Body of pancreas (tissue), 4 donors: ENCODE measurements at regions not wholly inside any gene's neighbourhood (a gene's known extent, or its start where the extent isn't known, plus 50 kb on each side); places are given as distances from the start of the nearest gene placed in this dataset.
"Not testable (repeated sequence)": the region's sequence is repeated elsewhere in the genome, so short reads cannot be mapped to it uniquely, and the experiment has no call there.

ENCODE experiments used
- ATAC-seq: fragments of 150-250 bp; one replicate; pipeline ENCODE4 v1.9.1; 2016
- DNase-seq, 4 donors: peaks; one replicate each; pipeline ENCODE4 v3.0.0-alpha.2; 2019
- H3K27ac ChIP-seq, 4 donors: fragments of 200-600 bp; sonication (generic); 1 replicate in 3 of 4; 2 replicates in 1 of 4; pipeline versions ENCODE4 v1.5.1 to v1.6.1; 2016 to 2019; ENCODE audit warnings: mild to moderate bottlenecking in 1 of 4, mixed read lengths in 1 of 4, moderate library complexity in 1 of 4
- H3K27me3 ChIP-seq, 2 donors: fragments of 200-600 bp; sonication (generic); one replicate each; pipeline ENCODE4 v1.6.0; 2016; ENCODE audit warnings: mild to moderate bottlenecking in 1 of 2
- H3K36me3 ChIP-seq, 2 donors: fragments of 200-600 bp; sonication (generic); replicated peaks in 1 of 2; 2 replicates each; pipeline ENCODE4 v1.5.1; 2016; ENCODE audit warnings: low read depth in 2 of 2; ENCODE audit not compliant: insufficient read depth in 1 of 2
- H3K4me1 ChIP-seq: fragments of 200-600 bp; sonication (generic); one replicate; pipeline ENCODE4 v1.6.0; 2016
- H3K4me3 ChIP-seq, 2 donors: fragments of 200-600 bp; sonication (generic); 1 replicate in 1 of 2; 2 replicates in 1 of 2; pipeline ENCODE4 v1.5.1; 2016 to 2019
- H3K9me3 ChIP-seq, 3 donors: fragments of 200-600 bp; sonication (generic); 1 replicate in 2 of 3; 2 replicates in 1 of 3; pipeline ENCODE4 v1.5.1; 2016
- POLR2A ChIP-seq, 3 donors: fragments of 450-650 bp; IDR thresholded peaks; one replicate each; pipeline ENCODE4 v1.6.1; 2016; ENCODE audit warnings: antibody characterized with exemption in 3 of 3, mild to moderate bottlenecking in 2 of 3
- WGBS, 2 donors: methylation state at CpG; one replicate each; pipeline ENCODE4 v1.1.5; 2017; 5-methylcytosine and 5-hydroxymethylcytosine counted together
- intact Hi-C: fragments of 100-400 bp; cut with DNase I; formaldehyde crosslinking; loops from one replicate; pipeline ENCODE4 v1.15.1; 2023
- TF ChIP-seq, protein P1 (sequence below), 7 experiments: fragments of 450-650 bp in 4 of 7; fragments of 200-600 bp in 3 of 7; sonication (generic) in 3 of 7; IDR thresholded peaks; one replicate each; pipeline ENCODE4 v1.5.1; 2016 to 2019; ENCODE audit warnings: antibody characterized with exemption in 7 of 7

GRCh38 chr2:77737236-77737635, 215.1 kb upstream of the LRRTM4 start:
- WGBS, 2 donors: 50 to 51% methylated on average over 3 of the region's 3 CpGs
- intact Hi-C loops: no loop called here
- ATAC-seq: no peak

DNA sequence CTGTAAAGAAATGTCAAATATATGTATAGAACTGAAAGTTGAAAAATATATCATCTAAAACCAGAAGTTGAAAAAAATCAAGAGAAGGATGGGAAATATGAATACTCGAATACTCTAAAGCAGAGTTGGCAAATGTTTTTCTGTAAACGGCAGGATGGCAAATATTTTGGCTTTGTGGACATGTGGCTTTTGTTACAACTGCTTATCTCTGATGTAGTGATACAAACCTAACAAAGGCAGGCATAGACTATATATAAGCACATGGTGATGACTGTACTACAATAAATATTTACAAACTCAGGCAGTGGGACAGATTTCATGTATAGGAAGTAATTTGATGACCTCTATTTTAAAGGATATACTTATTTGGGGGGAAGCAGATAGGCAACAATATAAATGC, 224.6 kb upstream of the LRRTM4 start:
- Histone ChIP-seq H3K9me3 (no peaks in the 10 kb centered on the region), H3K36me3 (no peaks in the 10 kb centered on the region), H3K27me3 (no peaks in the 10 kb centered on the region), H3K4me3 (no peak overlapping the region), H3K27ac (no peak overlapping the region), H3K4me1 (no peaks in the 10 kb centered on the region)
- DNase-seq: no peak
- intact Hi-C loops: no loop called here
- ATAC-seq: no peak
- 39% methylated on average over 2 of the region's 2 CpGs for WGBS, 2 donors
- TF ChIP-seq POLR2A (IDR thresholded peaks at IDR 0.05): no peak
- TF ChIP-seq, protein P1, sequence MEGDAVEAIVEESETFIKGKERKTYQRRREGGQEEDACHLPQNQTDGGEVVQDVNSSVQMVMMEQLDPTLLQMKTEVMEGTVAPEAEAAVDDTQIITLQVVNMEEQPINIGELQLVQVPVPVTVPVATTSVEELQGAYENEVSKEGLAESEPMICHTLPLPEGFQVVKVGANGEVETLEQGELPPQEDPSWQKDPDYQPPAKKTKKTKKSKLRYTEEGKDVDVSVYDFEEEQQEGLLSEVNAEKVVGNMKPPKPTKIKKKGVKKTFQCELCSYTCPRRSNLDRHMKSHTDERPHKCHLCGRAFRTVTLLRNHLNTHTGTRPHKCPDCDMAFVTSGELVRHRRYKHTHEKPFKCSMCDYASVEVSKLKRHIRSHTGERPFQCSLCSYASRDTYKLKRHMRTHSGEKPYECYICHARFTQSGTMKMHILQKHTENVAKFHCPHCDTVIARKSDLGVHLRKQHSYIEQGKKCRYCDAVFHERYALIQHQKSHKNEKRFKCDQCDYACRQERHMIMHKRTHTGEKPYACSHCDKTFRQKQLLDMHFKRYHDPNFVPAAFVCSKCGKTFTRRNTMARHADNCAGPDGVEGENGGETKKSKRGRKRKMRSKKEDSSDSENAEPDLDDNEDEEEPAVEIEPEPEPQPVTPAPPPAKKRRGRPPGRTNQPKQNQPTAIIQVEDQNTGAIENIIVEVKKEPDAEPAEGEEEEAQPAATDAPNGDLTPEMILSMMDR (IDR thresholded peaks at IDR 0.05): no peak

More at GRCh38 chr2:77737236-77737635, 215.1 kb upstream of the LRRTM4 start:
- Histone ChIP-seq H3K27me3 (no peaks in the 10 kb centered on the region), H3K27ac (no peak overlapping the region), H3K36me3 (no peaks in the 10 kb centered on the region), H3K4me3 (no peak overlapping the region), H3K4me1 (no peaks in the 10 kb centered on the region), H3K9me3 (no peaks in the 10 kb centered on the region)
- TF ChIP-seq, protein P1 (IDR thresholded peaks at IDR 0.05): no peak
- TF ChIP-seq POLR2A (IDR thresholded peaks at IDR 0.05): no peak
- DNase-seq: no peak

GRCh38 chr2:77753710-77754345, 231.7 kb upstream of the LRRTM4 start:
- H3K9me3 ChIP-seq, intact Hi-C loops, H3K27me3 ChIP-seq, H3K27ac ChIP-seq, H3K36me3 ChIP-seq, H3K4me3 ChIP-seq, DNase-seq, ATAC-seq, H3K4me1 ChIP-seq: not testable (repeated sequence)
- WGBS, 2 donors: 83 to 86% methylated on average over 25 to 30 of the region's 30 CpGs

DNA sequence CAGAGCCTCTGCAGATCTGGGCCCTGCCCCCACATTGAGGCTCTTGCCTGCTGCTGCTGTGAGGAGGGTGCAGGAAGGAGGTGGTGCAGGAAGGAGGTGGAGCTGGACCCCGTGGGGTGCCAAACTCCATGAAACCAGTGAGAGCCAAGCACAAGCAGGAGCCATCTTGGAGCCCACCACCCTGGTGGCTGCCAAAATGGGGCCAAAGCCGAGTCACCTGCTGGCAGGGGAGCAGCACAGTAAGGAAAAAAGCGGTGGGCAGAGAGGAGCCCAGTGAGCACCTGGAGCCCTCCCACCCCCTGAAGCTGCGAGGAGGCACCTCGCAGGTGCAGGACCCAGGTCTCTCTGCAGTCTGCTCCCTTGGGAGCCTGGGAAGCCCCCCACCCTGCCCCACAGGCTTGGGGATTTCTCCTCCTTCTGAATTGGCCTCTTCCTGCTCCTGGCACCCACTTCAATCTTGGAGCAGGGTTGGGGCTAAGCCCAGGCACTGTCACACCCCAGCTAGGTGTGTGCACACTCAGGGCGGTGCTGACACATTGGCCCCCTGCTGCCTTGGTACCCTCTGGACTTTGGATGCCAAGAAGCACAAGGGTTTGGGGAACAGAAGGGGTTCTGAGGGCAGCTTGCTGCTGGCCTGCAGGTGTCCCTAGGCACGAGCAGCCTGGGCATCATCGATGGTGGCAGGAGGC, 245.4 kb upstream of the LRRTM4 start:
- Histone ChIP-seq H3K27me3 (no peaks in the 10 kb centered on the region), H3K27ac (no peak overlapping the region), H3K36me3 (no peaks in the 10 kb centered on the region), H3K9me3 (no peaks in the 10 kb centered on the region), H3K4me3 (no peak overlapping the region), H3K4me1 (no peaks in the 10 kb centered on the region)
- ATAC-seq (no peak), DNase-seq (no peak)
- intact Hi-C loops: no loop called here
- no peak for TF ChIP-seq POLR2A (IDR thresholded peaks at IDR 0.05)
- TF ChIP-seq, protein P1 (IDR thresholded peaks at IDR 0.05): no peak
- 67 to 69% methylated on average over 4 to 8 of the region's 8 CpGs for WGBS, 2 donors

GRCh38 chr2:77768508-77768907, 246.3 kb upstream of the LRRTM4 start:
- WGBS, 2 donors: 70 to 74% methylated on average over 2 to 3 of the region's 3 CpGs
- intact Hi-C loops: no loop called here
- no peak overlapping the region for H3K27ac ChIP-seq
- TF ChIP-seq, protein P1 (IDR thresholded peaks at IDR 0.05): no peak
- no peak for TF ChIP-seq POLR2A (IDR thresholded peaks at IDR 0.05)
- no peak overlapping the region for H3K4me3 ChIP-seq
- ATAC-seq: no peak
- H3K9me3 ChIP-seq: no peaks in the 10 kb centered on the region
- no peaks in the 10 kb centered on the region for H3K27me3 ChIP-seq
- no peaks in the 10 kb centered on the region for H3K4me1 ChIP-seq
- no peak for DNase-seq
- H3K36me3 ChIP-seq: no peaks in the 10 kb centered on the region
